ENCODE measurements at regions not wholly inside any gene's neighbourhood (a gene's known extent, or its start where the extent isn't known, plus 50 kb on each side); places are given as distances from the start of the nearest gene placed in this dataset.
"Not testable (repeated sequence)": the region's sequence is repeated elsewhere in the genome, so short reads cannot be mapped to it uniquely, and the experiment has no call there.

DNA sequence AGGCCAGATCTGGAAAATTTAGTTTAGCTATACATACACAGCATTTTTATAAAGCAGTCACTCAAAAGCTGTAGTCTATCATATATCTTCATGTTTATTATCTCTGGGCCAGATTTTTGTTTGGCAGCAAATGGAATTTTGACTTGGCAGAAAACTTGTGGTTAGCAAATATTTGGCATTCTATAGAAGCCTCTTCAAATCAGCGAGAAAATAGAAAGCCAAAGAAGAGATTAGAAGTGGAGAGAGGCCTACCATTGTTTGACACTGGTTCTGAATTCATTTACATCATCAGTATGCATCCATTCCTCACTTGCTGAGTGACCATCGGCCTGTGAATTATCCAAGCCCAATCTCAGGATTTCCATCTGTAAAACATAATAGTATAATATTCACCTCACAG, 1077.6 kb downstream of the GALC start:
- Histone ChIP-seq H3K27me3 (ENCODE audit: control insufficient read depth, low read length) (no peaks in the 10 kb centered on the region), H3K4me3 (ENCODE audit: low read length) (no peak overlapping the region), H3K9me2 (replicated peaks; ENCODE audit: control insufficient read depth, low read length) (no peaks in the 10 kb centered on the region), H3K4me2 (ENCODE audit: low read length) (no peak overlapping the region), H3K79me2 (ENCODE audit: control insufficient read depth, low read length) (no peaks in the 10 kb centered on the region), H3K27ac (ENCODE audit: low read depth, low read length) (no peak overlapping the region), H3K9me3 (ENCODE audit: control insufficient read depth, insufficient read depth, low read length) (no peaks in the 10 kb centered on the region), H4K20me1 (ENCODE audit: control insufficient read depth, insufficient read depth, low read depth, low read length) (no peaks in the 10 kb centered on the region), H3K36me3 (ENCODE audit: control insufficient read depth, low read length) (no peaks in the 10 kb centered on the region), H3F3A (ENCODE audit: control insufficient read depth, insufficient read depth) (no peaks in the 10 kb centered on the region), H3K4me1 (ENCODE audit: control insufficient read depth, low read length) (no peaks in the 10 kb centered on the region)
- TF ChIP-seq EZH2phosphoT487 (IDR thresholded peaks at IDR 0.05; ENCODE audit: borderline replicate concordance, low read length), result no peak
- TF ChIP-seq, protein P1, sequence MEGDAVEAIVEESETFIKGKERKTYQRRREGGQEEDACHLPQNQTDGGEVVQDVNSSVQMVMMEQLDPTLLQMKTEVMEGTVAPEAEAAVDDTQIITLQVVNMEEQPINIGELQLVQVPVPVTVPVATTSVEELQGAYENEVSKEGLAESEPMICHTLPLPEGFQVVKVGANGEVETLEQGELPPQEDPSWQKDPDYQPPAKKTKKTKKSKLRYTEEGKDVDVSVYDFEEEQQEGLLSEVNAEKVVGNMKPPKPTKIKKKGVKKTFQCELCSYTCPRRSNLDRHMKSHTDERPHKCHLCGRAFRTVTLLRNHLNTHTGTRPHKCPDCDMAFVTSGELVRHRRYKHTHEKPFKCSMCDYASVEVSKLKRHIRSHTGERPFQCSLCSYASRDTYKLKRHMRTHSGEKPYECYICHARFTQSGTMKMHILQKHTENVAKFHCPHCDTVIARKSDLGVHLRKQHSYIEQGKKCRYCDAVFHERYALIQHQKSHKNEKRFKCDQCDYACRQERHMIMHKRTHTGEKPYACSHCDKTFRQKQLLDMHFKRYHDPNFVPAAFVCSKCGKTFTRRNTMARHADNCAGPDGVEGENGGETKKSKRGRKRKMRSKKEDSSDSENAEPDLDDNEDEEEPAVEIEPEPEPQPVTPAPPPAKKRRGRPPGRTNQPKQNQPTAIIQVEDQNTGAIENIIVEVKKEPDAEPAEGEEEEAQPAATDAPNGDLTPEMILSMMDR (IDR thresholded peaks at IDR 0.05; ENCODE audit: low read depth, low read length, poor library complexity, severe bottlenecking), result no peak

DNA sequence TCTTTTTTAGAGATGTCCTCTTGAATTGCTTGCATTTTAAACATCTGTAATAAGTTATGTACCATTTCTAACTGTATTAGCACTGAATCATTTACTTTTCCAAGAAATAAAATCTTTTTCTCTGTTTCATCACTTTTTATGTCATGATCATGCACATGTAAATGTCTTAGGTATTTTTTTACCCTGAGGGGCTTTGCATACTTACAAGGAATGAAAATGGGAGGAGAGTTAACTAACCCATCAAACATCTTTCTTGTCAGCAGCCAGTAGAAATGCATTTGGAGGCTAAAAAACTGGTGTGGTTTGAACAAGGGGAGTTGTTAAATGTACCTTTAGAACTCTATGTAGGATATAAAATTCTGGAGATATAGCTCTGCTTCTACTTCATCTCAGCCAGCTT, 1080.3 kb downstream of the GALC start:
- no peak overlapping the region for H3K4me3 ChIP-seq (ENCODE audit: low read length)
- no peaks in the 10 kb centered on the region for H3K27me3 ChIP-seq (ENCODE audit: control insufficient read depth, low read length)
- no peaks in the 10 kb centered on the region for H3F3A ChIP-seq (ENCODE audit: control insufficient read depth, insufficient read depth)
- H3K9me2 ChIP-seq (replicated peaks; ENCODE audit: control insufficient read depth, low read length), result no peaks in the 10 kb centered on the region
- no peaks in the 10 kb centered on the region for H3K4me1 ChIP-seq (ENCODE audit: control insufficient read depth, low read length)
- H3K27ac ChIP-seq (ENCODE audit: low read depth, low read length), result no peak overlapping the region
- H3K79me2 ChIP-seq (ENCODE audit: control insufficient read depth, low read length), result no peaks in the 10 kb centered on the region
- no peak overlapping the region for H3K4me2 ChIP-seq (ENCODE audit: low read length)
- no peaks in the 10 kb centered on the region for H4K20me1 ChIP-seq (ENCODE audit: control insufficient read depth, insufficient read depth, low read depth, low read length)
- H3K36me3 ChIP-seq (ENCODE audit: control insufficient read depth, low read length), result no peaks in the 10 kb centered on the region
- H3K9me3 ChIP-seq (ENCODE audit: control insufficient read depth, insufficient read depth, low read length), result no peaks in the 10 kb centered on the region
- TF ChIP-seq, protein P1 (IDR thresholded peaks at IDR 0.05; ENCODE audit: low read depth, low read length, poor library complexity, severe bottlenecking), result no peak
- no peak for TF ChIP-seq EZH2phosphoT487 (IDR thresholded peaks at IDR 0.05; ENCODE audit: borderline replicate concordance, low read length)

DNA sequence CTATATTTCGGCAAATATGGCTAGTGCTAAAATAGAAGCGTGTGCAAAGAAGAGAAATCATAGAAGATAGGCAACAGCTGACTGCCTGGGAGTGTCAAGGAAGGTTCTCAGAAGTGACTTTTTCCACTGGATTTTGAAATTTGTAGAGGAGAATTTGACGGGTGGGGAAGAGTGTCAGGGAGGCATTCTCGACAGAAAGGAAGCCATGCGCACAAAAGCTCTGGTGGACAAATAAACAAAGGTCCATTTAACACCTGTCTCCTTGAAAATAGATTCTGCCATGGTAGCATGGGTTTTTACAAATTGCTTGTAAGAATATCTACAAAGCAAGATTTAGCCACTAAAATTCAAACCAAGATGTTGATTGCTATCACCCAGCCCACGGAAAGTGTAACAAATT, 1081.5 kb downstream of the GALC start:
- Histone ChIP-seq H3K36me3 (ENCODE audit: control insufficient read depth, low read length) (no peaks in the 10 kb centered on the region), H3K4me3 (ENCODE audit: low read length) (no peak overlapping the region), H3K4me2 (ENCODE audit: low read length) (no peak overlapping the region), H3F3A (ENCODE audit: control insufficient read depth, insufficient read depth) (no peaks in the 10 kb centered on the region), H3K9me3 (ENCODE audit: control insufficient read depth, insufficient read depth, low read length) (no peaks in the 10 kb centered on the region), H3K4me1 (ENCODE audit: control insufficient read depth, low read length) (no peaks in the 10 kb centered on the region), H3K79me2 (ENCODE audit: control insufficient read depth, low read length) (no peaks in the 10 kb centered on the region), H3K9me2 (replicated peaks; ENCODE audit: control insufficient read depth, low read length) (no peaks in the 10 kb centered on the region), H3K27me3 (ENCODE audit: control insufficient read depth, low read length) (no peaks in the 10 kb centered on the region), H3K27ac (ENCODE audit: low read depth, low read length) (no peak overlapping the region), H4K20me1 (ENCODE audit: control insufficient read depth, insufficient read depth, low read depth, low read length) (no peaks in the 10 kb centered on the region)
- TF ChIP-seq EZH2phosphoT487 (IDR thresholded peaks at IDR 0.05; ENCODE audit: borderline replicate concordance, low read length), result no peak
- TF ChIP-seq, protein P1 (IDR thresholded peaks at IDR 0.05; ENCODE audit: low read depth, low read length, poor library complexity, severe bottlenecking), result no peak

DNA sequence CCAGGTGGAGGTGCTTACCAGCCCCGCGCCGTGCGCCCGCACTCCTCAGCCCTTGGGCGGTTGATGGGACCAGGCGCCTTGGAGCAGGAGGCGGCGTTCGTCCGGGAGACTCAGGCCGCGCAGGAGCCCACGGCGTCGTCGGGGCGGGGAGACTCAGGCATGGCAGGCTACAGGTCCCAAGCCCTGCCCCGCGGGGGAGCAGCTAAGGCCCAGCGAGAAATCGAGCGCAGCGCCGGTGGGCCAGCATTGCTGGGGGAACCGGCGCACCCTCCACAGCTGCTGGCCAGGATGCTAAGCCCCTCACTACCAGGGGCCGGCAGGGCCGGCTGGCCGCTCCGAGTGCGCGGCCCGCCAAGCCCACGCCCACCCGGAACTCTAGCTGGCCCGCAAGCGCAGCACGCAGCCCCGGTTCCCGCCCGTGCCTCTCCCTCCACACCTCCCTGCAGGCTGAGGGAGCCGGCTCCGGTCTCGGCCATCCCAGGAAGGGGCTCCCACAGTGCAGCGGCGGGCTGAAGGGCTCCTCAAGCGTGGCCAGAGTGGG, 1087.5 kb downstream of the GALC start:
- not testable (repeated sequence) for H3K4me3 ChIP-seq (ENCODE audit: low read length); H3K36me3 ChIP-seq (ENCODE audit: control insufficient read depth, low read length); H3F3A ChIP-seq (ENCODE audit: control insufficient read depth, insufficient read depth); H3K27ac ChIP-seq (ENCODE audit: low read depth, low read length); H3K4me1 ChIP-seq (ENCODE audit: control insufficient read depth, low read length); H3K79me2 ChIP-seq (ENCODE audit: control insufficient read depth, low read length); H3K9me2 ChIP-seq (replicated peaks; ENCODE audit: control insufficient read depth, low read length); H3K27me3 ChIP-seq (ENCODE audit: control insufficient read depth, low read length); H3K4me2 ChIP-seq (ENCODE audit: low read length); H3K9me3 ChIP-seq (ENCODE audit: control insufficient read depth, insufficient read depth, low read length); H4K20me1 ChIP-seq (ENCODE audit: control insufficient read depth, insufficient read depth, low read depth, low read length)
